Activated CD4-positive, alpha-beta memory T cell treated with anti-CD3 and anti-CD28 coated beads for 36 hours (primary cell): ENCODE measurements at regions not wholly inside any gene's neighbourhood (a gene's known extent, or its start where the extent isn't known, plus 50 kb on each side); places are given as distances from the start of the nearest gene placed in this dataset.
"Not testable (repeated sequence)": the region's sequence is repeated elsewhere in the genome, so short reads cannot be mapped to it uniquely, and the experiment has no call there.

Experiments
- CTCF ChIA-PET: fragments of 350-600 bp; sonication (Branson Sonifier 250); formaldehyde crosslinking; loops from one replicate; lab custom pipeline; 2021; ENCODE audit warnings: antibody characterized with exemption, inconsistent platforms; lab: Charles Lee
- POLR2A ChIA-PET: fragments of 350-600 bp; sonication (Branson Sonifier 250); formaldehyde crosslinking; loops from one replicate; lab custom pipeline; 2021; ENCODE audit warnings: antibody characterized with exemption; lab: Charles Lee
- DNase-seq: peaks from one replicate; pipeline ENCODE4 v3.0.0-alpha.2; 2020
- H3K27ac Mint-ChIP-seq: one replicate; pipeline ENCODE4 v1.8.0; 2021; ENCODE audit warnings: mixed read lengths
- H3K27me3 Mint-ChIP-seq: one replicate; pipeline ENCODE4 v1.8.0; 2021; ENCODE audit warnings: mixed read lengths
- H3K36me3 Mint-ChIP-seq: one replicate; pipeline ENCODE4 v1.8.0; 2021; ENCODE audit warnings: mixed read lengths
- H3K4me1 Mint-ChIP-seq: one replicate; pipeline ENCODE4 v1.8.0; 2021; ENCODE audit warnings: low read depth, mixed read lengths
- H3K4me3 Mint-ChIP-seq: one replicate; pipeline ENCODE4 v1.8.0; 2021; ENCODE audit warnings: mild to moderate bottlenecking, mixed read lengths
- H3K9me3 Mint-ChIP-seq: one replicate; pipeline ENCODE4 v1.8.0; 2021; ENCODE audit warnings: mixed read lengths
- intact Hi-C: fragments of 100-400 bp; cut with micrococcal nuclease; formaldehyde crosslinking; loops from one replicate; pipeline ENCODE4 v1.15.1; 2023

DNA sequence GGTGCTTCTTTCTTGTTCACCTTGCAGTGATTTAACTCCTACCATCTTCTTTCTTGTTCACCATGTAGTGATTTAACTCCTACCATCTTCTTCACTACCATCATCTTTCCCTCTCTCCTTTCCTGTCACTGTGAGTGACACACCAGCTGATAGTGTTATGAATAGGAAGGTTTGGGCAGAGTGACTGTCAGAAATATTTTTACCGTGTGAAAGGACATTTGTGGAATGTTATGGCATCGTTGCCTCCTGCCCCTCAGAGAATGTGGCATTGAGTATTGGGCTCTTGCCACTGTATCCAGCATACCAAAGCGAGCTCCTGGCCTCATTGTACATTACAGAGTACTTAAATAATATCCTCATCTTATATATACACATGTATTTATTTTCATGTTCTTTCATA lies 90.8 kb upstream of the AMOT start:
- H3K27ac Mint-ChIP-seq: no peak overlapping the region
- no peaks in the 10 kb centered on the region for H3K36me3 Mint-ChIP-seq
- H3K4me1 Mint-ChIP-seq: no peaks in the 10 kb centered on the region
- ChIA-PET POLR2A (no interaction called here), CTCF (no interaction called here)
- no peak for DNase-seq
- no peaks in the 10 kb centered on the region for H3K27me3 Mint-ChIP-seq
- no peaks in the 10 kb centered on the region for H3K9me3 Mint-ChIP-seq
- intact Hi-C loops: no loop called here
- no peak overlapping the region for H3K4me3 Mint-ChIP-seq

DNA sequence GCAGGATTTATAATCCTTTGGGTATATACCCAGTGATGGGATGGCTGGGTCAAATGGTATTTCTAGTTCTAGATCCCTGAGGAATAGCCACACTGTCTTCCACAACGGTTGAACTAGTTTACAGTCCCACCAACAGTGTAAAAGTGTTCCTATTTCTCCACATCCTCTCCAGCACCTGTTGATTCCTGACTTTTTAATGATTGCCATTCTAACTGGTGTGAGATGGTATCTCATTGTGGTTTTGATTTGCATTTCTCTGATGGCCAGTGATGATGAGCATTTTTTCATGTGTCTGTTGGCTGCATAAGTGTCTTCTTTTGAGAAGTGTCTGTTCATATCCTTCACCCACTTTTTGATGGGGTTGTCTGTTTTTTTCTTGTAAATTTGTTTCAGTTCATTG lies 82.8 kb upstream of the AMOT start:
- POLR2A ChIA-PET, DNase-seq, intact Hi-C loops, H3K4me3 Mint-ChIP-seq, H3K27ac Mint-ChIP-seq, CTCF ChIA-PET, H3K36me3 Mint-ChIP-seq, H3K9me3 Mint-ChIP-seq, H3K27me3 Mint-ChIP-seq, H3K4me1 Mint-ChIP-seq: not testable (repeated sequence)

- POLR2A ChIA-PET: no interaction called here
- H3K4me3 Mint-ChIP-seq: no peak overlapping the region
- H3K9me3 Mint-ChIP-seq: no peaks in the 10 kb centered on the region
- H3K36me3 Mint-ChIP-seq: no peaks in the 10 kb centered on the region
- no peaks in the 10 kb centered on the region for H3K27me3 Mint-ChIP-seq
- DNase-seq: no peak
- H3K27ac Mint-ChIP-seq: no peak overlapping the region
- intact Hi-C loops: no loop called here
- CTCF ChIA-PET: no interaction called here
- H3K4me1 Mint-ChIP-seq: no peaks in the 10 kb centered on the region
These were observed 73.2 kb upstream of the AMOT start for GRCh38 chrX:112913807-112914206.

- Mint-ChIP-seq H3K4me3 (no peak overlapping the region), H3K4me1 (no peaks in the 10 kb centered on the region), H3K36me3 (no peaks in the 10 kb centered on the region), H3K27ac (no peak overlapping the region), H3K9me3 (no peaks in the 10 kb centered on the region), H3K27me3 (no peaks in the 10 kb centered on the region)
- no peak for DNase-seq
- CTCF ChIA-PET: no interaction called here
- POLR2A ChIA-PET: no interaction called here
- intact Hi-C loops: no loop called here
These were observed 69.8 kb upstream of the AMOT start for GRCh38 chrX:112910418-112910817.

GRCh38 chrX:112901869-112902725 lies 61.5 kb upstream of the AMOT start:
- ChIA-PET POLR2A (no interaction called here), CTCF (no interaction called here)
- Mint-ChIP-seq H3K9me3 (no peaks in the 10 kb centered on the region), H3K27ac (no peak overlapping the region), H3K36me3 (no peaks in the 10 kb centered on the region), H3K4me1 (no peaks in the 10 kb centered on the region), H3K4me3 (no peak overlapping the region), H3K27me3 (no peaks in the 10 kb centered on the region)
- DNase-seq: no peak
- intact Hi-C loops: no loop called here

DNA sequence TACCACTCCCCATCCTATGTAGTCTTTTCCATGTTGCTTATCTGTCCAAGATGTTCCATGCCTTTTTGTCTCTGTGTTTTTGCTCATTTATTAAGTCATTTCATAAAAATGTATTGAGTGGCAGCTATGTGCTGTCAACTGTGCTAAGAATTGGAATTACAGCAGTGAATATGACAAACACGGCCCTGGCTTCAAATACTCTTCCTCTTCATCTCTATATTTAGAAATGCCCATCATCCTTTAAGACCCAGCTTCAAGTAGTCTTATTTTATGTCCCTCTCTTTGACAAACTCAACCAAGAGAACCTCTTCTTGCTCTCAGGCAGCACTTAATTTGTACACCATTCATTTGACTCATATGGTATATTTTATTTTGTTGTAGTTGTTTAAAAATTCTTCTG lies 55.4 kb upstream of the AMOT start:
- Mint-ChIP-seq H3K27ac (no peak overlapping the region), H3K9me3 (no peaks in the 10 kb centered on the region), H3K27me3 (peaks cover 4% of the 10 kb centered on the region), H3K4me1 (no peaks in the 10 kb centered on the region), H3K36me3 (no peaks in the 10 kb centered on the region), H3K4me3 (no peak overlapping the region)
- CTCF ChIA-PET: no interaction called here
- POLR2A ChIA-PET: no interaction called here
- intact Hi-C loops: no loop called here
- no peak for DNase-seq
